Upper lobe of left lung (tissue), 6 donors: ENCODE measurements at regions not wholly inside any gene's neighbourhood (a gene's known extent, or its start where the extent isn't known, plus 50 kb on each side); places are given as distances from the start of the nearest gene placed in this dataset.

Experiments used
- ATAC-seq, 2 donors: fragments of 200-7000 bp; cut with Tn5 transposase; one replicate each; pipeline ENCODE4 v1.9.1; 2022; ENCODE audit warnings: mild to moderate bottlenecking in 2 of 2, moderate library complexity in 2 of 2; ENCODE audit not compliant: low FRiP score in 2 of 2
- DNase-seq, 2 donors: peaks; one replicate each; pipeline ENCODE4 v3.0.0-alpha.2; 2019 to 2020
- H3K27ac ChIP-seq, 4 donors: fragments of 200-600 bp; sonication (generic); one replicate each; pipeline ENCODE4 v1.5.1; 2016 to 2019
- H3K27me3 ChIP-seq, 4 donors: fragments of 200-600 bp; sonication (generic); one replicate each; pipeline ENCODE4 v1.5.1; 2017 to 2019
- H3K36me3 ChIP-seq, 4 donors: fragments of 200-600 bp; sonication (generic); one replicate each; pipeline ENCODE4 v1.5.1; 2016 to 2019
- H3K4me1 ChIP-seq, 4 donors: fragments of 200-600 bp; sonication (generic); one replicate each; pipeline ENCODE4 v1.5.1; 2018 to 2019
- H3K4me3 ChIP-seq, 4 donors: fragments of 200-600 bp; sonication (generic); one replicate each; pipeline ENCODE4 v1.5.1; 2017 to 2019; ENCODE audit warnings: mild to moderate bottlenecking in 2 of 4, moderate library complexity in 1 of 4
- H3K9me3 ChIP-seq, 4 donors: fragments of 200-600 bp; sonication (generic); one replicate each; pipeline ENCODE4 v1.5.1; 2018 to 2019
- CTCF ChIP-seq, 6 experiments: fragments of 450-650 bp in 4 of 6; fragments of 200-600 bp in 2 of 6; sonication (generic) in 2 of 6; IDR thresholded peaks; one replicate each; pipeline ENCODE4 v1.5.1; 2016 to 2019; ENCODE audit warnings: antibody characterized with exemption in 6 of 6
- EP300 ChIP-seq, 4 donors: sonication (generic); formaldehyde crosslinking; IDR thresholded peaks; one replicate each; pipeline ENCODE4 v1.5.1; 2017; ENCODE audit warnings: antibody characterized with exemption in 4 of 4, control low read depth in 2 of 4
- POLR2A ChIP-seq, 4 donors: fragments of 450-650 bp; IDR thresholded peaks; one replicate each; pipeline ENCODE4 v1.5.1; 2016 to 2017; ENCODE audit warnings: antibody characterized with exemption in 4 of 4, mild to moderate bottlenecking in 2 of 4
- POLR2AphosphoS5 ChIP-seq, 2 donors: sonication (generic); formaldehyde crosslinking; IDR thresholded peaks; one replicate each; pipeline ENCODE4 v1.5.1; 2017; ENCODE audit warnings: antibody characterized with exemption in 2 of 2
- WGBS, 2 donors: methylation state at CpG; one replicate each; pipeline ENCODE4 v1.1.5; 2017 to 2018; 5-methylcytosine and 5-hydroxymethylcytosine counted together
- small RNA-seq, 4 donors: library from RNA; depleted of rRNA; stranded (forward); fragments of <200 nt; gene quantifications; one replicate each; pipeline ENCODE3, GENCODE V24; 2016
- donor health status: DM: no; HTN: no; CAD: no; lungs with moderate emphysema.
- donor health status: DM: no; HTN: yes; CAD: no; lungs with severe emphysema.

DNA sequence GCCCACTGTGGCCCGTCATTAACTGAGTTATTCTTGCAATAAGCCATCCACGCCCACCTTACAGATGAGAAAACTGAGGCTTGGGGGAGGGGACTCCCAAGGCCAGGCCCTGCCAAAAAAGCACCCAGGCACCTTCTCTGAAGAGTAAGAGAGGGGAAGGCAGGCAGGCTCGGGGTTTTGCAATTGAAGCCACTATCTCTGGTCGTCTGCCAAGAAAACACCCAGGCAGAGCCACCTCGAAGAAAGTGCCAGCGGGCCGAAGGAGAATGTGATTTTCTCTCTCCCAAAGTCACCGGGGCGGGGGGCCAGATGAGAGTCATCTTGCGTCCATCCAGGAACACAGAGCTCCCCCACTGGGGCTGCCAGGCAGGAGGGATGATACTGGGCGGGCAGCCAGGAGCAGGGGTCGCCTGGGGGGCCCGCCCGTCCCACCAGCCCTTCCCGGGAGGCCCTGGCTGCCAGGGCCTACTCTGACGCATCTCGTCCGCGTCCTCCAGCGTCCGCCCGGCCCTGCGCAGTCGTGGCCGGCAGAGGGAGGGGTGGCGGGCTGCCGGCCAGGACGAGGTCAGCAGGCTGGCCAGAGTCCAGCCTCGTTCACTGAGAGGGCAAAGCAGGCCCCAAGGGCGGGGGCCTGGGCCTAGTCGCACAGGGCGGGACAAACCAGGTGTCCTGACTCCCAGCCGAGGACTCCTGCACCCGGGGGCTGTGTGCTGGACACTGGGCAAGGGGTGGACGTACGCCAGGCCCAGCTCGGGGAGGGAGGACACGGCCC, 74.3 kb downstream of the RFLNA start:
- Histone ChIP-seq H3K27me3 (no peaks in the 10 kb centered on the region), H3K9me3 (no peaks in the 10 kb centered on the region), H3K4me3 (no peak overlapping the region), H3K27ac (peak overlapping the region; percentile 83 to 89 (median 88)), H3K4me1 (peaks cover 36 to 41% (median 38%) of the 10 kb centered on the region in 4 donors), H3K36me3 (peaks cover 12 to 73% (median 48%) of the 10 kb centered on the region in 4 donors)
- WGBS, 2 donors, result 26 to 50% methylated on average over 5 to 36 of the region's 38 CpGs
- peak; percentile 85 to 89 for ATAC-seq
- peak; percentile 95 to 96 for DNase-seq
- TF ChIP-seq CTCF (IDR thresholded peaks at IDR 0.05) (peak; percentile 35 to 94 (median 63)), EP300 (IDR thresholded peaks at IDR 0.05) (peak in 2 of 4 donors; percentile 58 to 89), POLR2AphosphoS5 (IDR thresholded peaks at IDR 0.05) (peak; percentile 88 to 95), POLR2A (IDR thresholded peaks at IDR 0.05) (peak in 1 of 4 donors; percentile 25)

DNA sequence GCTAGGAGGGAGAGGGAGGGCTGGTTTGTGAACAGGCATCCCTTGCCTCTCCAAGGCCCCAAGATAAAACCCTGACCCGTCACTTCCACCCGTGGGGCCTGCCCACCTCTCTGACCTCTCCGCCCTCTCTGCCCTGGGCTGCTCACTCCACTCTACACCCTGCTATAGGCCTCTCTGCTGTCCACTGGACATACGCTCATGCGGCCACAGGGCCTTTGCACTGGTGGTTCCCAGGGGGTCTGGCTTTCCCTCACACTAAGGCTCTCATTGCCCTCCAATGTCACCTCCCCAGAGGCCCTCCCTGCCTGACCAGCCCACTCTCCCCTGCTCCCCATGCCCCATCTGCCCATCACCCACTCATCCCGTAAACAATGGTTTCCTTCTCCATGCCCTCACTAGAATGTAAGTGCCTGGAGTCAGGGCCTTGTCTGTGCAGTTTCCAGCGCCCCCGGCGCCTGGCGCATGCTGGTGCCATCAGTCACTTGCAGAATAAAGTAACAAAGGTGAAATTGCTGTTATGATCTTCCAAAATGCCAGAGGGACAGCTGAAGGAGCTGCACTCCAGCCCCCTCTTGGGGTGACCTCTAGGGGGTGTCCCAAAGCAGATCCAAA, 73.6 kb downstream of the RFLNA start:
- no peak for TF ChIP-seq POLR2AphosphoS5 (IDR thresholded peaks at IDR 0.05)
- no peak for TF ChIP-seq POLR2A (IDR thresholded peaks at IDR 0.05)
- no peak for TF ChIP-seq EP300 (IDR thresholded peaks at IDR 0.05)
- no peak for TF ChIP-seq CTCF (IDR thresholded peaks at IDR 0.05)
- H3K36me3 ChIP-seq, result peaks cover 12 to 74% (median 45%) of the 10 kb centered on the region in 4 donors
- no peaks in the 10 kb centered on the region for H3K9me3 ChIP-seq
- peaks cover 36 to 43% (median 39%) of the 10 kb centered on the region in 4 donors for H3K4me1 ChIP-seq
- H3K27me3 ChIP-seq, result no peaks in the 10 kb centered on the region
- no peak overlapping the region for H3K4me3 ChIP-seq
- peak in 1 of 2 donors; percentile 78 for DNase-seq
- peak overlapping the region; percentile 83 to 89 (median 88) for H3K27ac ChIP-seq
- ATAC-seq, result no peak
- WGBS, 2 donors, result 92 to 98% methylated on average over 10 of the region's 10 CpGs

- Histone ChIP-seq H3K4me1 (peaks cover 36 to 47% (median 39%) of the 10 kb centered on the region in 4 donors), H3K9me3 (no peaks in the 10 kb centered on the region), H3K27me3 (no peaks in the 10 kb centered on the region), H3K36me3 (peaks cover 11 to 78% (median 41%) of the 10 kb centered on the region in 4 donors), H3K4me3 (no peak overlapping the region), H3K27ac (no peak overlapping the region)
- no peak for TF ChIP-seq POLR2AphosphoS5 (IDR thresholded peaks at IDR 0.05)
- TF ChIP-seq EP300 (IDR thresholded peaks at IDR 0.05), result no peak
- no peak for TF ChIP-seq POLR2A (IDR thresholded peaks at IDR 0.05)
- no peak for TF ChIP-seq CTCF (IDR thresholded peaks at IDR 0.05)
- DNase-seq, result peak in 1 of 2 donors; percentile 56
- ATAC-seq, result no peak
- 95% methylated on average over 22 to 23 of the region's 23 CpGs for WGBS, 2 donors
Observed at GRCh38 chr12:124365726-124366430, 71.0 kb downstream of the RFLNA start.

Small RNA genes lying in the stretch of these regions (small RNA-seq; reads per million reads assigned to genes)
- gene AC073916.1, result 0 reads per million in 4 donors
